ENCODE measurements at regions not wholly inside any gene's neighbourhood (a gene's known extent, or its start where the extent isn't known, plus 50 kb on each side); places are given as distances from the start of the nearest gene placed in this dataset.

- TF ChIP-seq POLR2A (IDR thresholded peaks at IDR 0.05), result no peak
- TF ChIP-seq CTCF (IDR thresholded peaks at IDR 0.05), result no peak
Measured at GRCh38 chr2:196376984-196377877, 205.9 kb upstream of the STK17B start.

All from ovary (tissue), 3 donors.